Right renal pelvis (tissue), 4 donors: ENCODE measurements at regions not wholly inside any gene's neighbourhood (a gene's known extent, or its start where the extent isn't known, plus 50 kb on each side); places are given as distances from the start of the nearest gene placed in this dataset.
"Not testable (repeated sequence)": the region's sequence is repeated elsewhere in the genome, so short reads cannot be mapped to it uniquely, and the experiment has no call there.

Experiments used
- DNase-seq, 4 donors: peaks; one replicate each; pipeline ENCODE4 v3.0.0-alpha.2; 2013; ENCODE audit warnings: low read depth in 4 of 4, low spot score in 3 of 4, missing footprints in 1 of 4

DNA sequence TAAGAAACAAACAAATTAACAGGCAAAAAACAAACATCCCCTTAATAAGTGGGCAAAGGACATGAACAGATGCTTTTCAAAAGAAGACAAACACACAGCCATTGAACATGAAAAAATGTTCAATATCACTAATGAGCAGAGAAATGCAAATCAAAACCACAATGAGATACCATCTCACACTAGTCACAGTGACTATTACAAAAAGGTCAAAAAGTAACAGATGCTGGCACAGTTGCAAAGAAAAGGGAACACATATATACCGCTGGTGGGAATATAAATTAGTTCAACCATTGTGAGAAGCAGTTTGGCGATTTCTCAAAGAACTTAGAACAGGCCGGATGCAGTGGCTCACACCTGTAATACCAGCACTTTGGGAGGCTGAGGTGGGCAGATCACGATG, 146.1 kb upstream of the NEIL3 start:
- DNase-seq, result no peak

DNA sequence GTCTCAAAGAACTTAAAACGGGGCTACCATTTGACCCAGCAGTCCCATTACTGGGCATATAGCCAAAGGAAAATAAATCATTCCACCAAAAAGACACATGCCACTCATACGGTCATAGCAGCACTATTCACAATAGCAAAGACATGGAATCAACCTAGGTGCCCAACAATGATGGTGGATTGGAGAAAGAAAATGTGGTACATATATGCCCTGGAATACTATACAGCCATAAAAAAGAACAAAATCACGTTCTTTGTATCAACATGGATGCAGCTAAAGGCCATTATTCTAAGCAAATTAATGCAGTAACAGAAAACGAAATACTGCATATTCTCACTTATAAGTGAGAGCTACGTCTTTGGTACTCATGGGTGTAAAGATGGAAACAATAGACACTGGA, 138.1 kb upstream of the NEIL3 start:
- DNase-seq, result no peak

DNA sequence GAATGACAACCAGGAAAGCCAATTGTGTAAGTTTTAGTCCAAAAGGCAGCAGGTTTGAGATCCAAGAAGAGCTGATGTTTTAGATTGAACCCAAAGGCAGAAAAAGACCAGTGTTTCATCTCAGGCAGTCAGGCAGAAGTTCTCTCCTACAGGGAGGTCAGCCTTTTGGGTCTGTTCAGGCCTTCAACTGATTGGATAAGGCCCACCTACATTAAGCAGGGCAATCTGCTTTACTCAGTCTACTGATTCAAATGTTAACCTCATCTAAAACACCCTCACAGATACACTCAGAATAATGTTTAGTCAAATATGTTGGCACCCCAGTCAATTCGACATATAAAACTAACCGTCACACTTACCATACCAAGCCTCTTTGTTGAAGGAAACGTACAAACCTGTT, 134.2 kb upstream of the NEIL3 start:
- no peak for DNase-seq

DNA sequence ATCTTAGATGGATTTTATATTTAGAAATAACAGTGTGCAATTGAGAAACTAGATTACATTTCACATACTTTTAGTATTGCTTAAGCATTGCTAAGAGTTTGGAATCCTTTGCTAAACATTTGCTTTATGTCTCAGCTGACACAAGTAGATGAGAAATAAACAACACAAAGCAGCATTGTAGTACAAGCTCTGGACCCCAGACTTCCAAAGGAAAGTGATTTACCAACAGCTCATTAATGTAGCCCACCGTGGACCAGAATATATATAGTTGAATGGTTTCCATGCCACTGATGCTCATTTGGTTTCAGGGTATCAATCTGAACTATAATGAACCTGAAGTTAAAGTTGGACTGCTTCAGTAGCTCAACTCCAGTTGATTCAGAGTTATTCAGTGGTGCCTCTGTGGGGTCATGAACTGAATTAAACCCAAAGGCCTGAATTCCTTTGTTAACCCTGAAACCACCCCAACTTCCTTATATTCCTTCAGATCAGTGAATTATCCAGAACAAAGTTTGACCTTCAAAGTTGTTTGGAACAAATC, 132.1 kb upstream of the NEIL3 start:
- peak in 2 of 4 donors; percentile 8 to 29 for DNase-seq

DNA sequence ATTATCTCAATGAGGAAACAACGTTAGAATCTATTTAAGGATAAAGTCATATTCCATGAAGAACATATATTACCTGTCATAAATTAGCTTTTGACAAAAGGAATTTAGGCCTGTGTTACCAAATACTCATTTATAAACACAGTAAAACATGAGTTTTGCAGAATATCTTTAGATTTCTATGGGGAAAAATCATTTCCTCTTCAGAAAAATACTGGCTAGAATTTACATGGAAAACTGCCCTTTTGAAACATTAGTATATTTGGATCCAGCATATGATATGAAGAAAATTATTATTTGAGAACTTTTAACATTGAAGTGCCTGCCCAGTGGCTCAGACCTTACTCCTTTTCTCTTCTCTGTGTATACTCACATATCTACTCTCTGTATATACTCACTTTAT, 131.4 kb upstream of the NEIL3 start:
- no peak for DNase-seq

DNA sequence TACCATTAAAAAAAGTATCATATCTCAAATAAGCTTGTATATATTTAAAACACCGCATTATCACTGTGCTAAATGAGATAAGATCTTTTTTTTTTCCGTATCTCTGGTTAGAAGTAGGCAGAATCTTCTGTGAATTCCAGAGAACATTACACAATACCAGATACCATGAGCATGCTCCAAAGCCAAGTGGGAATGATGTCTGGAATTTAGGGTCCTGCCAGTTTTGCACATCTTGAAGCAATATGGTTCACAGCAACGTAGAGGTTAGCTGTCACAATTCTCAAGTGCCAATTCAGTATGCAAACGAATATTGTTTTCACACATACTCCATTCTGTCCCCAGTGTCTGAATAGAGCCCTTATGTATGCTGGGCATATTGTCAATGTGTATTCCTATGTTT, 127.5 kb upstream of the NEIL3 start:
- no peak for DNase-seq

DNA sequence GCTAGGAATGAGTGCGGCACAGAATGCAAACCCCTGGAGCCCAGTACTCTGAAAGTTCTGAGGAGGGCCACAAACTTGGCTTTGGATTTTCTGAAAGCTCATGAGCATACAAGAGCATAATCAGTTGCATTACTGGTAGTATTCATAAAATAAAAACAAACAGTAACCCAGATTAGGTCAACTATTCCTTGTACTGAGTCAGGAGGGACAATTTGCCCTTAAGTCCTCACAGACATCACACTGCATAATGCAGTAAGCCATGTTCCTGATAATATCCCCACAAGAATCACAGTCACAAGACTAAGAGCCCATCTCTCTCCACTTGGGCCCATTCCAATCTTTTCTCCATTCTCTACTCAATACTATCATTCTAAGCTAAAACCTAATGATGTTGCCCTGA, 126.9 kb upstream of the NEIL3 start:
- no peak for DNase-seq

DNA sequence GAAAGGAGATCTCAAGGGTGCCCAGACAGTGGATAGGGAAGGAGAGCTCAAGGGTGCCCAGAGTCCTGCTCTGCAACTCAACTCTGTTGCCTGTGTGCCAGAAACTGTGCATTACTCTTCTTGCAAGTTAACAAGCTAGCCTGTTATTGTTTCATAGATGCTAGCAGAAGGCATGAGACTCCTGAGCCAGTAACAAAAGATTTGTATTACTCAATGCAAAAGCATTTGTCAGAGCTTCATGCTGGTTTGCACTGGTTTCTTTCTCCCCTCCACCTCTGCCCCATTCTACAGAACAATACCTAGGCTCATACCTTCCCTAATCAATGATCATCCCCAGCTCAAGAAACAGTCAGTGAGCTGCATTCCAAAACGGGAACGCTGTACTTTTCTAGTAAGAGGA, 124.5 kb upstream of the NEIL3 start:
- no peak for DNase-seq

DNA sequence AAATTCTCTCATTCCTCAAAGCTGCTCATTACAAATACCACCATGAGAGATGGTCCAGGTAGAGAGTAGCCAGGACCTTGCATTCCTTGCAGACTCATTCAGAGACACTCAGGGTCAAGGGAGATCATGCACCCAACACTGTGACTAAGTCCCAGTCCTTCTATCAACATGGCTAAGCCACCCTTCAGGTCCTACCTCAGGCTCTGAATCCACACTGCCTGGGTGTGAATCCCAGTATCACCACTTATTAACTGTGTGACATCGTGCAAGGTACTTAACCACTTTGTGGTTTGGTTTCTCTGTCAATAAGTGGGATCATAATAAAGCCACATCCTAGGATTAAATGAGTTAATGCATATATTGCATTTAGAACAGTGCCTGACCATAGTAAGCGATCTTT, 124.1 kb upstream of the NEIL3 start:
- no peak for DNase-seq

DNA sequence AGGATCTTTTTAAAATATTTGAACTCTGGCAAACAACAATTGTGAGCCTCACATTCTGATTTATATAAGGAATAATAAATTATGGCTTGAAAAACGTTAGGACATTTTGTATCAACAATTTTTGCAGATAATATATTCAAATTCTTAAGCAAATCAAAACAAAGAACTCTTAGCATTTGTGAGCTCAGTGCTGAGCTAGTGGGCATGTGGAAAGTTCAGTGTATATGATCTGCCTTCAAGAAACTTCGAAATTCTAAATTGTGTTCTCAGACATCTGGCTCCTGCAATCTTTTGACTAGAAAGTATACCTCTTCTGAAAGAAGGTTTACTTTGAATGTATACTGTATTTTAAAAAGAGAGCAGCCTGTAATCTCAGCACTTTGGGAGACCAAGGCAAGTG, 122.3 kb upstream of the NEIL3 start:
- DNase-seq, result no peak

DNA sequence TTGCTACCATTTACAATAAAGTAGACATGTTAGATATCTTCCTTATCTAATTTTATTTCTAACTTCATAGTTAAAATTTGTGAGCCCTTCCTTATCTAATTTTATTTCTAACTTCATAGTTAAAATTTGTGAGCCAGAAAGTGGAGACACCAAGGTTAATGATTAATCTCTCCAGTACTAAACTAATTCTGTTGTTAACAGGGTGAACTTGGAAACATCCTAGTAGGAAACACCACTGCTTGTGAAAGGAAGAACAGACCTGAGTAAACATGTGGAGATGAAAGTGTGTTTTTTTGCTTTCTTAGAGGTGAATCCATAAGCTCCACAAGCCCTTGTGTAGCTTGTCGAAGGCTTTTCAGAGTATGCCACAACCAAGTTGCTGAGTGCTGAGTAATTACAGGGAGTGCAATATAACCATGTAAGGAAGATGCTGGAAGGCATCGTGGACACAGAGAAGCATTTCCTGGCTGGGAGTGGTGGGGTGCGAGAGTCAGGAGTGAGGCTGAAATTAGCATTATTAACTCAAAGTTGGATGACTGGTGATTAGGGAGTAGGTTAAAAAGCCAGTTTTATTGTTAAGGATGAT, 118.6 kb upstream of the NEIL3 start:
- DNase-seq, result no peak

DNA sequence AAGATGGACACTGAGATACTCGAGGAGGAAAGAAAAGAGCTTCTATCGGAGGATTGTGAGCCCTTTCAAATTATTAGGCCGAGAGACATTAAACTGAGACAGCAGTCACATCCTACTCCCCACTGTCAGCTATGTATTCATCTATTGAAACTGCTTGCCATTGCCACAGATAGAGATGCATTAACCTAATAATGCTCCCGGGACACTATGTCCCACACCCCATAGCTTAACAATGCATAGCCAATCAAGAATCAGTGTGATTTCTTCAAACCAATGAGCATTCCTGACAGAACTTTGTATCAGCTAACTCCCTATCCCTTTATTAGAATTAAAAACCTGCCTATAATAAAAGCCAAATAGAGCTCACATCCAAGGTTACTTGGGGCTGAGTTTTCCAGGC, 118.1 kb upstream of the NEIL3 start:
- no peak for DNase-seq

DNA sequence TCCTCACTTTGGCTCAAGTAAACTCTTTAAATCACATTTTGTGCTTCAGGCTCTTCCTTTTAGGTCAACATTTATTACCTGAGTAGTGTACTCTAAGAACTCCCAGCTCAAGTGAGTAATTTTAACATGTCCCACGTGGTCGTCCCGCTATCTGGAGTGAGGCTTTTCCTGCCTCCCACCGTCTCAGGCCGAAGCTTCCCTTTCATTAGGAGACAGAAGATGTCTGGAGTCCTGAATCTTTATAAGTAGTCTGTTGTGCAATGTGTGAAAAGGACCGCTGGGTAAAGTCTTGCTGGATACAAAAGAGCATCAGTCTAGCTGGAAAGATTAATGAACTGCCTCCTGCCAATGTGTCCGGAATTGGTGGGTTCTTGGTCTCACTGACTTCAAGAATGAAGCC, 117.7 kb upstream of the NEIL3 start:
- DNase-seq, result no peak

DNA sequence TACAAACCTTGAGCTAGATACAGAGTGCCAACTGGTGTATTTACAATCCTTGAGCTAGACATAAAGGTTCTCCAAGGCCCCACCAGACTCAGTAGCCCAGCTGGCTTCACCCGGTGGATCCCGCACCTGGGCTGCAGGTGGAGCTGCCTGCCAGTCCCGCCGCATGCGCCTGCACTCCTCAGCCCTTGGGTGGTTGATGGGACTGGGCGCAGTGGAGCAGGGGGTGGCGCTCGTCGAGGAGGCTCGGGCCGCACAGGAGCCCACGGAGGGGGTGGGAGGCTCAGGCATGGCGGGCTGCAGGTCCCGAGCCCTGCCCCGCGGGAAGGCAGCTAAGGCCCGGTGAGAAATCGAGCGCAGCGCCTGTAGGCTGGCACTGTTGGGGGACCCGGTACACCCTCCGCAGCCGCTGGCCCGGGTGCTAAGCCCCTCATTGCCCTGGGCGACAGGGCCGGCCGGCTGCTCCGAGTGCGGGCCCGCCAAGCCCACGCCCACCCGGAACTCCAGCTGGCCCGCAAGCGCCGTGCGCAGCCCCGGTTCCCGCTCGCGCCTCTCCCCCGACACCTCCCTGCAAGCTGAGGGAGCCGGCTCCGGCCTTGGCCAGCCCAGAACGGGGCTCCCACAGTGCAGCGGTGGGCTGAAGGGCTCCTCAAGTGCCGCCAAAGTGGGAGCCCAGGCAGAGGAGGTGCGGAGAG, 116.5 kb upstream of the NEIL3 start:
- DNase-seq, result not testable (repeated sequence)

DNA sequence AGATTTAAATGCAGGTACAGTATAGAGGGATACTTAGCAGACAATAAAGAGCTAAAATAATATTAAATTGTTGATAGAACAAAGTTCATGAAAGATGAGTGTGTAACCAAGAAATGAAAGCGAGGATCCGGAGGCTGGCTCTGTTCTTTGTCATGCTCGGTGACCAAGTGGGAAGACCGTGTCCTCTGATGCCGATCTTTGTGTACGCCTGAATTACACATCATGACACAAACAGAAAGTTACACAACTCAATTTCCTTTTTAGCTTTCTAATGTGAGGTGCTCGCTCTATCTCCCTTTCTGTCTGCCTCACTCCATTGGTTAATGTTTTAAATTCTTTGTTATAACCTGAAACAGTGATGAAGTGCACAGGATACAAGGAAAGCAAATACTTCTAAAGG, 114.8 kb upstream of the NEIL3 start:
- DNase-seq, result no peak

DNA sequence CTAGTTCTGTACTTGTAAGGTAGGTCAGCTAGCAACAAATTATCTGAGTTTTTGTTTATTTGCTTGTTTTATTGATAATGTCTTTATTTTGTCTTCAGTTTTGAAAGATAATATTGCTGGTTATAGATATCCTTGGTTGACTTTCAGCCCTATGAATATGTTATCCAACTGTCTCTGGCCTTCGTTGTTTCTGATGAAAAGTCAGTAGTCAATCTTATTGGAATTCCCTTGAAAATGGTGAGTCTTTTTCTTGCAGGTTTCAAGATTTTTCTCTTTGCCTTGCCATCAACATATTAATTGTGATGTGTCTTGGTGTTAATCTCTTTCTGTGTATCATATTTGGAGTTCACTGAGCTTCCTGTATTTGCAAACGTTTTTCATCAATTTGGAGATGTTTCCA, 113.1 kb upstream of the NEIL3 start:
- no peak for DNase-seq

DNA sequence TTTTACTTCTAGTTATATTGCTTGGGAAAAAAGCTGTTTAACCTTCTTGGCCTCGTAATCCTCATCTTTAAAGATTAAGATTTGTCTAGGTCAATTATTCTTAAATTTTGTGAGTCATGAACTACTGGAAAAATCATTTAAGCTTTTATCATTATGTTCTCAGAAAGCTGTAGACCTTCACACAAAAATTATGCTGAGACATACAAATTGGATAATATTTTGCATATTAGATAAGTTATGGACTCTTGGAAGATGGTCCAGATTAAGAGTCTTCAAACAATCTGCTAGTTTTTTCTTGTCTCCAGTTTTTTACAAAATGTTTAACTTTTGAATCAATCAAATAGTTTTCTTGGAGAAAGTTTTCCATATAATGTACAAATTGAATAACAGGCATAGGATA, 108.1 kb upstream of the NEIL3 start:
- no peak for DNase-seq

DNA sequence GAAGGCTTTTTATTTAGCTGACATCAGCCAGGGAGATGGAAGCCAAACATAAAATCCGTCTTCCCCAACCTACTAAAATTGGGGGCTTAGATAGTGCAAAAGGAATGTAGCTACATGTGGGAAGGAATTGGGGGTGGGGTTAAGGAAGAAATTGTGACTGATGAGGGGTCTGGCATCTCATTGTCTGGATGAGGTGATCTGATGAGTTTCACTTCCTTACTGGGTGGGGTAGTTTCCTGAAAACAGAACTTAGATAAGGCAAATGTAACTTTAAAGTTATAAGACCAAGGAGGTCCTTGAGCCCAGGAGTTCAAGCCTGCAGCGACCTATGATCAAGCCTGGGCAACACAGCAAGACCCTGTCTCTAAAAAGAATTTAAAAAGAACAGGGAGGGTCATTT, 105.5 kb upstream of the NEIL3 start:
- DNase-seq, result no peak

DNA sequence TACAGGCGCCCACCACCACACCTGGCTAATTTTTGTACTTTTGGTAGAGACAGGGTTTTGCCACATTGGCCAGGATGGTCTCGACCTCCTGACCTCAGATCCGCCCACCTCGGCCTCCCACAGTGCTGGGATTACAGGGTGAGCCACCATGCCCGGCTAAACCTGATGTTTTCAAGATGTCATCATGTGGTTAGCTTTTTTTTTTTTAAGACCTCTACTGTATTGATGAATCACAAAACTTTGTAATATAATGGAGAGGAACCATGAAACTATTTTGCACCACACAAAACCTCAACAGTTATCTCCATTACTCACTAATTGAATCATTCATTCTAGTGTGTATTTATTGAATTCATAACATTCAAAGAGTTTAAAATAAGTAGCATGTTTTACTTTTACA, 94.7 kb upstream of the NEIL3 start:
- no peak for DNase-seq

DNA sequence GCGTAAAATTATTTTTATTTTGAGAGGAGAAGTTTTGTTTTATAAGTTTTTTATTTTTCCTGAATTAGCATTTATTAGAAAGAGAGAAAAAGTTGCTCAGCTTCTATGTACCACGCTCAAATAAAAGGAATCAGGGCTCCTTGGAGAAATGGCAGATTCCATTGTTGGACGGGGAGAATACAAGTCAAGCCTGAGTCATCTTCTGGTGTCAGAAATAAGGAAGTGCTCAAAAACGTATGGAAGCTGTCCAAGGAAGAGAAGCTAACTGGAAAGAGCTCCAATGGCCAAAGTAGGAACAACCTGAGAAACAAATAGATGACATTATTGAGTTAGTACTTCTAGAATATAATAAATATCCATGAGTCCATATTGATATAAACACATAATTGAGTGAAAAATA, 89.3 kb upstream of the NEIL3 start:
- DNase-seq, result no peak

DNA sequence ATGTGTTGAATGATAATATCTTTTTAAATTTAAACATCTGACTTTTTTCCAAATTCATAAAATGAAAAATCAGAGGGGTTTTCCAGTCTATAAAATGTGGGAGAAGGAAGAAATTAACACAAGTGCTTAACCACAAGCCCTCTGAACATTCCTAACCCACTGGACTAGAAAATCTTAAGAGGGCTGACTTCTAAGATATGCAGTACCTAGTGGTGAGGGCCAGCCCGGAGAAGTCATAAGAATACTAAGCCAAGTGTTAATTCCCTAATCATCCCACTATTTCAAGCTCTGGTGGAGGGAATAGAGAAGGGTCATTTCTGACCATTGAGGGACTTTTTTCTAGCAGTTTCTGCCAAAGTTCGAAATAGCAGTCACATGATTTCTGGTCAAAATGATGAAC, 86.9 kb upstream of the NEIL3 start:
- peak in 1 of 4 donors; percentile 28 for DNase-seq

DNA sequence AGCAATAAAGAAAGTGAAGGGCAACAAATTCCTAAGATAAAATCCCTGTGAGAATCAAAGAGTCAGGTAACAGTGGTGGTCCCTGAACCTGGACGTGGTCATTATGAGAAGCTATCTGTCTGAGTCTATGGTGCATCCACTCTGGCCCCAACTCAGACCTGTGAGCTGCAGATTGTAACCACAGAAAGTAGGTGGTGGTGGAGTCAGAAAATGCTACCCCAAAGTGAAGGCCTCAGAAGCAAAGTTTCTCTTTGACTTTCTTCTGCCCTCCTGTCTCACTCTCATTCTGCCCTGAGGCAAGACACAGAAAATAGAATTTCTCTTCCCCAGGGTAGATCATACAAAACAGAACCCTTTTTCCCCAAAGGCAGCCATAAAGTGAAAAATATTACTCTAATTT, 84.1 kb upstream of the NEIL3 start:
- no peak for DNase-seq

DNA sequence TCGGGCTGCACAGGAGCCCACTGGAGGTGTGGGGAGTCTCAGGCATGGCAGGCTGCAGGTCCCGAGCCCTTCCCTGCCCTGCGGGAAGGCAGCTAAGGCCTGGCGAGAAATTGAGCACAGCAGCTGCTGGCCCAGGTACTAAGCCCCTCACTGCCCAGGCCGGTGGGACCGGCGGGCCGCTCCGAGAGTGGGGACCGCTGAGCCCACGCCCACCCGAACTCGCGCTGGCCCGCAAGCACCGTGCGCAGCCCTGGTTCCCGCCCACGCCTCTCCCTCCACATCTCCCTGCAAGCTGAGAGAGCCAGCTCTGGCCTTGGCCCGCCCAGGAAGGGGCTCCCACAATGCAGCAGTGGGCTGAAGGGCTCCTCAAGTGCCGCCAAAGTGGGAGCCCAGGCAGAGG, 82.0 kb upstream of the NEIL3 start:
- no peak for DNase-seq
